Pancreas (tissue), 10 donors: ENCODE measurements at regions not wholly inside any gene's neighbourhood (a gene's known extent, or its start where the extent isn't known, plus 50 kb on each side); places are given as distances from the start of the nearest gene placed in this dataset.

ENCODE experiments used
- ATAC-seq, 4 donors: fragments of 200-7000 bp; cut with Tn5 transposase; one replicate each; pipeline versions ENCODE4 v1.8.0 to v1.9.1; 2020; ENCODE audit warnings: mild to moderate bottlenecking in 4 of 4, moderate library complexity in 4 of 4
- DNase-seq, 6 donors: peaks; one replicate each; pipeline ENCODE4 v3.0.0-alpha.2; 2020
- FAIRE-seq: peaks from 2 replicates; lab custom pipeline; 2012; peaks lifted over from hg19 to GRCh38; lab: Jason Lieb, UNC
- H3K27ac ChIP-seq, 4 donors: fragments of 200-600 bp; sonication (generic); 1 replicate in 3 of 4; 2 replicates in 1 of 4; pipeline versions ENCODE4 v1.5.0 to v1.8.0; 2020
- H3K27me3 ChIP-seq, 4 donors: fragments of 200-600 bp; one replicate each; pipeline ENCODE4 v1.8.0; 2021
- H3K36me3 ChIP-seq, 3 donors: fragments of 200-600 bp; sonication (generic) in 1 of 3; one replicate each; pipeline versions ENCODE4 v1.5.0 to v1.8.0; 2020 to 2021
- H3K4me1 ChIP-seq, 3 donors: fragments of 200-600 bp; one replicate each; pipeline ENCODE4 v1.8.0; 2021
- H3K4me3 ChIP-seq, 4 donors: fragments of 200-600 bp; sonication (generic) in 2 of 4; one replicate each; pipeline versions ENCODE4 v1.5.0 to v1.8.0; 2020 to 2021
- H3K9me3 ChIP-seq, 4 donors: fragments of 200-600 bp; one replicate each; pipeline ENCODE4 v1.8.0; 2021
- WGBS, 2 donors: extraction: QIAGEN DNeasy Blood & Tissue Kit; methylation state at CpG; one replicate each; pipeline ENCODE4 v1.1.7; 2013; 5-methylcytosine and 5-hydroxymethylcytosine counted together
- intact Hi-C, 3 donors: fragments of 100-400 bp; cut with DNase I; formaldehyde crosslinking; loops; one replicate each; pipeline versions ENCODE4 v1.11.1 to v1.14.2; 2022
- TF ChIP-seq, protein P1 (sequence below), 4 donors: fragments of 200-600 bp; sonication (generic) in 3 of 4; IDR thresholded peaks; one replicate each; pipeline versions ENCODE4 v1.5.0 to v1.8.0; 2021; ENCODE audit warnings: antibody characterized with exemption in 4 of 4
- donor health status: healthy with polysubstance abuse.
- donor health status: DM: no; HTN: no; CAD: no; lungs with moderate emphysema.
- donor health status: DM: no; HTN: no; CAD: no.
- donor health status: control.
- donor health status: control.
- donor health status: Bipolar disorder and iron deficiency.
- donor health status: DM: yes; HTN: yes; CAD: no.
- donor health status: DM: no; HTN: no; CAD: no.
- donor health status: DM: no; HTN: no; CAD: no.
- donor health status: DM: yes; HTN: yes; CAD: no.

DNA sequence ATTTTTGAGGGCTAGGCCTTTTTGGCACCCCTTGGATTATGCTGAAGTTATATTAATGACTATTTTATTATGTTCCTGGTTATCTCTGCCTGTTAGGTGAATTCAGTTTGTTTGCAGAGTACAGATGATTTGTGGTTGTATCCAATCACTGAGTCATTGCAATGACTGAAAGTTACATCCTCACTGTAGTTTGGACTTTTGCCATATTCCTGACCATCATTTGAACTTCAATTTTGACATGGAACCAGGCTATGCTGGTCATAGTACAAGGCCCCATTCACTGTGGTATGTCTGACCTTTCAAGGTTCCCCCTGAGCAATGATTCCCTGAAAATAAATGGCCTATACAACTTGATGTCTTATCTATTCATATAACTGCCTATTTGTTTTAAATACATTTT, 621.0 kb downstream of the CCER1 start:
- no peak for FAIRE-seq
- no peak for DNase-seq
- no peak overlapping the region for H3K4me3 ChIP-seq
- TF ChIP-seq, protein P1, sequence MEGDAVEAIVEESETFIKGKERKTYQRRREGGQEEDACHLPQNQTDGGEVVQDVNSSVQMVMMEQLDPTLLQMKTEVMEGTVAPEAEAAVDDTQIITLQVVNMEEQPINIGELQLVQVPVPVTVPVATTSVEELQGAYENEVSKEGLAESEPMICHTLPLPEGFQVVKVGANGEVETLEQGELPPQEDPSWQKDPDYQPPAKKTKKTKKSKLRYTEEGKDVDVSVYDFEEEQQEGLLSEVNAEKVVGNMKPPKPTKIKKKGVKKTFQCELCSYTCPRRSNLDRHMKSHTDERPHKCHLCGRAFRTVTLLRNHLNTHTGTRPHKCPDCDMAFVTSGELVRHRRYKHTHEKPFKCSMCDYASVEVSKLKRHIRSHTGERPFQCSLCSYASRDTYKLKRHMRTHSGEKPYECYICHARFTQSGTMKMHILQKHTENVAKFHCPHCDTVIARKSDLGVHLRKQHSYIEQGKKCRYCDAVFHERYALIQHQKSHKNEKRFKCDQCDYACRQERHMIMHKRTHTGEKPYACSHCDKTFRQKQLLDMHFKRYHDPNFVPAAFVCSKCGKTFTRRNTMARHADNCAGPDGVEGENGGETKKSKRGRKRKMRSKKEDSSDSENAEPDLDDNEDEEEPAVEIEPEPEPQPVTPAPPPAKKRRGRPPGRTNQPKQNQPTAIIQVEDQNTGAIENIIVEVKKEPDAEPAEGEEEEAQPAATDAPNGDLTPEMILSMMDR (IDR thresholded peaks at IDR 0.05), result no peak
- no peaks in the 10 kb centered on the region for H3K4me1 ChIP-seq
- ATAC-seq, result no peak
- no peaks in the 10 kb centered on the region for H3K27me3 ChIP-seq
- H3K9me3 ChIP-seq, result no peaks in the 10 kb centered on the region
- H3K27ac ChIP-seq, result no peak overlapping the region
- intact Hi-C loops, result no loop called here
- H3K36me3 ChIP-seq, result no peaks in the 10 kb centered on the region

DNA sequence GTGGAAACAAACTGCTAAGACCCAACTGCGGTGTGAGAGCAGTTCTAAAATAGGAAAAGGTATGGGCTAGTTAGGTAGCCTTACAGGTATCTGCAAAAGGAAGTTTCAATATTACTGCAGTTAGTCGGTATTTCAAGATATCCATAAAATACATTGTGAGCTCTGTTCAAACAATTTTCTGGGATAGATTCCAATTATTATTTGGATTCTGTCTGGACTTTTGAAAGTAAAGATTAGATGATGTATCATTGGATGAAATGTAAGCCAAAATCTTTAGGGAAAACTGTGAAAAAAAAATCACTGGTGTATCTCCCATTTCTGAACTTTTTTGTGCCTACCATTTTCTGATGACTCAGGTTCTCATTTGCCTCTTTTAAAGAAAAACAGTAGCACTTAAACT, 621.6 kb downstream of the CCER1 start:
- Histone ChIP-seq H3K27me3 (no peaks in the 10 kb centered on the region), H3K27ac (no peak overlapping the region), H3K4me3 (no peak overlapping the region), H3K36me3 (no peaks in the 10 kb centered on the region), H3K4me1 (no peaks in the 10 kb centered on the region), H3K9me3 (no peaks in the 10 kb centered on the region)
- TF ChIP-seq, protein P1 (IDR thresholded peaks at IDR 0.05), result no peak
- no peak for FAIRE-seq
- intact Hi-C loops, result no loop called here
- WGBS, 2 donors, result 39 to 43% methylated on average over 2 of the region's 2 CpGs
- no peak for DNase-seq
- no peak for ATAC-seq

DNA sequence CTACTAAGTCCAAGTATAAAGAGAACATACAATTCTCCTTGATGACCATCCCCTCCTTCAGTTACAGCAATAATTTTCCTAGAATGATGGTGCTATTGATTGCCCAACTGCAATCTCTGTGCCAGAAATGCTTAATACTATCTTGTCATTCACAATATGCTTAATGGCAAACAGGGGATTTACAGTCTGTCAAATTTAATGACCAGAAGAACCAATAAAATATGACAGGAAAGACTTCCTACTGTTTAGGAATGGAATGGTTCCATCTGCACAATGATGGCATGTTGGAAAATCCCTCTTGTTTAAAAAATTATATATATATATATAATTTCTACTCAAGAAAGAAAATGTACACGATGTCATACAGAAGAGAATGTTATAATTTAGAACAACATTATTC, 623.2 kb downstream of the CCER1 start:
- Histone ChIP-seq H3K36me3 (no peaks in the 10 kb centered on the region), H3K4me1 (no peaks in the 10 kb centered on the region), H3K27me3 (no peaks in the 10 kb centered on the region), H3K4me3 (no peak overlapping the region), H3K9me3 (no peaks in the 10 kb centered on the region), H3K27ac (no peak overlapping the region)
- DNase-seq, result no peak
- TF ChIP-seq, protein P1 (IDR thresholded peaks at IDR 0.05), result no peak
- 71 to 73% methylated on average over 1 of the region's 1 CpG for WGBS, 2 donors
- ATAC-seq, result no peak
- intact Hi-C loops, result no loop called here
- no peak for FAIRE-seq

DNA sequence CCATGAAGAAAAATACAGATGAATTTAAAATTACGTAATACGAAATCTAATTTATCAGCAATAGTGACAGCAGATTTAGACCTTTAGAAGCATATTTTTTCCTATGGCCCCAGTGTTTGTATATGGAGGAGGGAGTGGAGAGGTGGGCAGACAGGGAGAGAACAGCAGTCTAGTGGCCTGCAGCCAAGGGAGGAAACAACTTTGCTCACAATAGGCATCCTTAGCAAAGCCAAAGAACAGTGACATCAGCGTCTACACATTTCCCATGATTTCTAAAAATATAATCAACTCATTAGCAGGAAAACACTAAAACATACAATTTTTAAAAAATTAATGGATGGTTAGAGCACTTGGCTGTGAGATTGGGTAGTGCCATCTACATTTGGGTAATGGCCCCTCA, 622.6 kb upstream of the ATP2B1 start:
- no peaks in the 10 kb centered on the region for H3K36me3 ChIP-seq
- H3K4me1 ChIP-seq, result no peaks in the 10 kb centered on the region
- H3K27me3 ChIP-seq, result no peaks in the 10 kb centered on the region
- intact Hi-C loops, result no loop called here
- TF ChIP-seq, protein P1 (IDR thresholded peaks at IDR 0.05), result no peak
- DNase-seq, result no peak
- WGBS, 2 donors, result 88 to 94% methylated on average over 3 of the region's 3 CpGs
- ATAC-seq, result no peak
- no peaks in the 10 kb centered on the region for H3K9me3 ChIP-seq
- no peak overlapping the region for H3K27ac ChIP-seq
- no peak for FAIRE-seq
- no peak overlapping the region for H3K4me3 ChIP-seq

DNA sequence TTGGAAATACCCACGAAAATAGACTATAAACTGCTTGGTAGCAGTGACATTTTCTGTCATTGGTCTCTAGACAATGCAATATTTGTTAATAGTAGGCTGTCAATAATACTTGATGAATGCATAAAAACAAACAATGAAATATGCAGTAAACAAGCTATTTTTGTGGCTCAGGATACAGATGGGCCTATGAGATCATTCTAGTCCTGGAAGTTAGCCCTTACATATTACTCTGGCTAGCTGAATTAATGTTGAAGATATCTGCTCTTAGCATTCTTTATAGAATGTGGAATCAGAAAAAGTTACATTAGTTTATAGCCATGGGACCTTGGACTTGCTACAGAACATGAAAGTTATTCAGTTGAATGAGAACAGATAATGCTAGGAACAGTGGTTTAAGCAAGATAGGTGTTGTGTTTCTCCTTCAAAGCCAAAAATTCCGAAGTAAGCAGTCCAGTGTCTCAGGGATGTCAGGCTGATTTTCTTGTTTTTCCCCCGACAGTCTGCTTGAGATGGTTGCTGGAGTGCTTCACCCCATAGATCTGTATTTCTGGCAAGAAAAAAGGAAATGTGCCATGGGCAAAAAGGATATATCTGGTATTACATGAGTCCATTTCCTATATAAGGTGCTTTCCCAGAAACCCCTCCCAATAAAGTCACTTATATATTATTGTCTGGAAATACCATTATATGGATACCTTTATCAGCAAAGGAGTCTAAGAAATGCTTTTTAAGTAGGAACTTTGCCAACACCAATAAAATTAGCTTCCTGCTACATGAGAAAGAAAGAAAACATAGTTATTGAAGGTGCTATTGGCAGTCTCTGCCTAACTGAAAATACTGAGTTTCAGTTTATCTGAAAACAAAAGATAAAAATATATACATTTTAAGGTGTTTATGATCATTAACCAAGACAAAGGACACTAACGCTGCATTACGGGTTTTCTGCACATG, 619.4 kb upstream of the ATP2B1 start:
- DNase-seq (no peak), FAIRE-seq (no peak), ATAC-seq (no peak)
- WGBS, 2 donors, result 64 to 66% methylated on average over 5 of the region's 5 CpGs
- TF ChIP-seq, protein P1 (IDR thresholded peaks at IDR 0.05), result no peak
- no peaks in the 10 kb centered on the region for H3K27me3 ChIP-seq
- H3K4me3 ChIP-seq, result no peak overlapping the region
- H3K4me1 ChIP-seq, result no peaks in the 10 kb centered on the region
- no peak overlapping the region for H3K27ac ChIP-seq
- H3K36me3 ChIP-seq, result no peaks in the 10 kb centered on the region
- no peaks in the 10 kb centered on the region for H3K9me3 ChIP-seq
- intact Hi-C loops, result no loop called here
